DND-41 (cell line): ENCODE measurements at regions not wholly inside any gene's neighbourhood (a gene's known extent, or its start where the extent isn't known, plus 50 kb on each side); places are given as distances from the start of the nearest gene placed in this dataset.
"Not testable (repeated sequence)": the region's sequence is repeated elsewhere in the genome, so short reads cannot be mapped to it uniquely, and the experiment has no call there.

Experiments
- EZH2 ChIP-seq: IDR thresholded peaks from 3 replicates; pipeline ENCODE4 v1.6.1; 2012; ENCODE audit warnings: borderline replicate concordance, low read depth, mild to moderate bottlenecking, moderate library complexity, low read length, inconsistent platforms; ENCODE audit not compliant: severe bottlenecking
- TF ChIP-seq, protein P1 (sequence below): IDR thresholded peaks from 2 replicates; pipeline ENCODE4 v1.5.1; 2012; ENCODE audit warnings: borderline replicate concordance, low read length, moderate library complexity, mild to moderate bottlenecking; ENCODE audit not compliant: poor library complexity, severe bottlenecking; ENCODE audit errors: extremely low read depth

DNA sequence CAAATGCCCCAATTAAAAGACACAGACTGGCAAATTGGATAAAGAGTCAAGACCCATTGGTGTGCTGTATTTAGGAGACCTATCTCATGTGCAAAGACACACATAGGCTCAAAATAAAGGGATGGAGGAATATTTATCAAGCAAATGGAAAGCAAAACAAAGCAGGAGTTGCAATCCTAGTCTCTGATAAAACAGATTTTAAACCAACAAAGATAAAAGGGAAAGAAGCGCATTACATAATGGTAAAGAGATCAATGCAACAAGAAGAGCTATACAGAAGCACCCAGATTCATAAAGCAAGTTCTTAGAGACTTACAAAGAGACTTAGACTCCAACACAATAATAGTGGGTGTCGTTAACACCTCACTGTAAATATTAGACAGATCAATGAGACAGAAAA, 350.9 kb upstream of the SPRY2 start:
- TF ChIP-seq, protein P1, sequence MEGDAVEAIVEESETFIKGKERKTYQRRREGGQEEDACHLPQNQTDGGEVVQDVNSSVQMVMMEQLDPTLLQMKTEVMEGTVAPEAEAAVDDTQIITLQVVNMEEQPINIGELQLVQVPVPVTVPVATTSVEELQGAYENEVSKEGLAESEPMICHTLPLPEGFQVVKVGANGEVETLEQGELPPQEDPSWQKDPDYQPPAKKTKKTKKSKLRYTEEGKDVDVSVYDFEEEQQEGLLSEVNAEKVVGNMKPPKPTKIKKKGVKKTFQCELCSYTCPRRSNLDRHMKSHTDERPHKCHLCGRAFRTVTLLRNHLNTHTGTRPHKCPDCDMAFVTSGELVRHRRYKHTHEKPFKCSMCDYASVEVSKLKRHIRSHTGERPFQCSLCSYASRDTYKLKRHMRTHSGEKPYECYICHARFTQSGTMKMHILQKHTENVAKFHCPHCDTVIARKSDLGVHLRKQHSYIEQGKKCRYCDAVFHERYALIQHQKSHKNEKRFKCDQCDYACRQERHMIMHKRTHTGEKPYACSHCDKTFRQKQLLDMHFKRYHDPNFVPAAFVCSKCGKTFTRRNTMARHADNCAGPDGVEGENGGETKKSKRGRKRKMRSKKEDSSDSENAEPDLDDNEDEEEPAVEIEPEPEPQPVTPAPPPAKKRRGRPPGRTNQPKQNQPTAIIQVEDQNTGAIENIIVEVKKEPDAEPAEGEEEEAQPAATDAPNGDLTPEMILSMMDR: not testable (repeated sequence)
- not testable (repeated sequence) for TF ChIP-seq EZH2
